Heart left ventricle (tissue), 13 donors: ENCODE measurements at regions not wholly inside any gene's neighbourhood (a gene's known extent, or its start where the extent isn't known, plus 50 kb on each side); places are given as distances from the start of the nearest gene placed in this dataset.

Experiments used
- CTCF ChIP-seq, 12 donors: fragments of 200-600 bp; sonication (generic) in 4 of 12; IDR thresholded peaks; one replicate each; pipeline versions ENCODE4 v1.5.0 to v1.8.0; 2018 to 2022; ENCODE audit warnings: antibody characterized with exemption in 12 of 12, mild to moderate bottlenecking in 5 of 12
- POLR2A ChIP-seq, 2 donors: fragments of 450-650 bp; IDR thresholded peaks; one replicate each; pipeline ENCODE4 v1.6.1; 2017; ENCODE audit warnings: antibody characterized with exemption in 2 of 2, mild to moderate bottlenecking in 2 of 2, moderate library complexity in 2 of 2
- donor health status: ischemic (EF 13 %, LVEDD 7.1; RV severe dilation, severe dysfunction).
- donor health status: DM: no; HTN: yes; CAD: no.
- donor health status: DM: no; HTN: no; CAD: no.
- donor health status: ischemic (EF 25% LVEDD 6.9; RV normal size, moderate dysfunction).
- donor health status: ischemic (EF 25% LVEDD 5.7; RV mildly dilated, moderate dysfunction).
- donor health status: ischemic (EF 35%, LVEDD 5.7; RV mildly dilated, moderate dysfunction).
- donor health status: nonischemic (EF 11% LVEDD 7.7; RV severe dilation, severe dysfunction).
- donor health status: DM: yes; HTN: yes; CAD: no.
- donor health status: PGD.
- donor health status: ischemic (EF 29% LVEDD 5.4; RV normal size, mild dysfunction).
- donor health status: nonischemic (EF 23%, LVEDD 6.1; RV moderate dilation, normal function).

- TF ChIP-seq CTCF (IDR thresholded peaks at IDR 0.05), result no peak
- TF ChIP-seq POLR2A (IDR thresholded peaks at IDR 0.05), result no peak
These were observed 113.4 kb downstream of the RTP5 start for GRCh38 chr2:241982706-241983570.
